Choroid plexus epithelial cell (primary cell): ENCODE measurements at regions not wholly inside any gene's neighbourhood (a gene's known extent, or its start where the extent isn't known, plus 50 kb on each side); places are given as distances from the start of the nearest gene placed in this dataset.

Experiments
- DNase-seq: peaks from one replicate; pipeline ENCODE4 v3.0.0-alpha.2; 2010; ENCODE audit warnings: low read depth
- H3K4me3 ChIP-seq: 2 replicates; pipeline ENCODE4 v1.5.1; 2011; ENCODE audit warnings: low read depth, mild to moderate bottlenecking, control low read depth, low read length, moderate library complexity
- CTCF ChIP-seq: conservative IDR thresholded peaks from 2 replicates; pipeline ENCODE4 v1.5.1; 2011; ENCODE audit warnings: low read depth, mild to moderate bottlenecking, control low read depth, inconsistent platforms, low read length, moderate library complexity

- DNase-seq = no peak
- H3K4me3 ChIP-seq = no peak overlapping the region
- no peak for TF ChIP-seq CTCF
Observed at GRCh38 chr17:45732926-45733505, 51.1 kb upstream of the CRHR1 start.

- no peak for DNase-seq
- no peak overlapping the region for H3K4me3 ChIP-seq
- TF ChIP-seq CTCF = no peak
Observed at GRCh38 chr17:45733781-45734180, 50.3 kb upstream of the CRHR1 start.
